SK-N-SH (cell line): ENCODE measurements at regions not wholly inside any gene's neighbourhood (a gene's known extent, or its start where the extent isn't known, plus 50 kb on each side); places are given as distances from the start of the nearest gene placed in this dataset.

Experiments
- CTCF ChIA-PET: fragments of 300-600, 350-600 bp; formaldehyde crosslinking; extraction: SDS; loops from one replicate; lab custom pipeline; 2021; lab: Yijun Ruan, JAX
- POLR2A ChIA-PET: fragments of 350-600 bp; sonication (Branson Sonifier 250); formaldehyde crosslinking; extraction: SDS; loops from one replicate; lab custom pipeline; 2020; ENCODE audit warnings: antibody characterized with exemption, inconsistent platforms; lab: Yijun Ruan, JAX
- DNase-seq: peaks from one replicate; pipeline ENCODE4 v3.0.0; 2012
- H2AFZ ChIP-seq: fragments of 200-600 bp; sonication (generic); 2 replicates; pipeline ENCODE4 v1.8.1; 2016; ENCODE audit warnings: antibody characterized with exemption, mild to moderate bottlenecking, low read depth
- H3F3A ChIP-seq: fragments of 200-600 bp; sonication (generic); replicated peaks from 2 replicates; pipeline ENCODE3; 2016; ENCODE audit warnings: antibody characterized with exemption, mild to moderate bottlenecking; ENCODE audit not compliant: insufficient read depth
- H3K27ac ChIP-seq, 2 experiments: fragments of 200-500 bp in 1 of 2; fragments of 200-600 bp in 1 of 2; sonication (Bioruptor generic) in 1 of 2; sonication (generic), shearing (Covaris generic) in 1 of 2; 2 replicates each; pipeline versions ENCODE4 v1.5.1 to v1.6.1; 2014 to 2016; ENCODE audit warnings: low read depth in 2 of 2, inconsistent platforms in 1 of 2, low read length in 1 of 2, mild to moderate bottlenecking in 1 of 2, mixed read lengths in 1 of 2
- H3K27me3 ChIP-seq: fragments of 200-600 bp; sonication (generic), shearing (Covaris generic); 2 replicates; pipeline ENCODE4 v1.6.1; 2016; ENCODE audit warnings: mixed run types; ENCODE audit not compliant: insufficient read depth
- H3K36me3 ChIP-seq, 2 experiments: fragments of 200-500 bp in 1 of 2; fragments of 200-600 bp in 1 of 2; sonication (Bioruptor generic) in 1 of 2; sonication (generic) in 1 of 2; replicated peaks in 1 of 2; 2 replicates each; pipeline versions ENCODE3 to v1.5.1; 2014 to 2016; ENCODE audit warnings: low read length in 1 of 2, mild to moderate bottlenecking in 1 of 2; ENCODE audit not compliant: insufficient read depth in 2 of 2, control insufficient read depth in 1 of 2
- H3K4me1 ChIP-seq, 2 experiments: fragments of 200-500 bp in 1 of 2; fragments of 200-600 bp in 1 of 2; sonication (Bioruptor generic) in 1 of 2; sonication (generic), shearing (Covaris generic) in 1 of 2; 2 replicates each; pipeline versions ENCODE4 v1.5.1 to v1.6.1; 2014 to 2016; ENCODE audit warnings: low read depth in 1 of 2, low read length in 1 of 2, mixed run types in 1 of 2; ENCODE audit not compliant: insufficient read depth in 2 of 2, control insufficient read depth in 1 of 2
- H3K4me2 ChIP-seq: fragments of 200-600 bp; sonication (generic), shearing (Covaris generic); 2 replicates; pipeline ENCODE4 v1.6.1; 2017; ENCODE audit warnings: mixed run types
- H3K4me3 ChIP-seq, 2 experiments: fragments of 200-500 bp in 1 of 2; fragments of 200-600 bp in 1 of 2; sonication (Bioruptor generic) in 1 of 2; sonication (generic), shearing (Covaris generic) in 1 of 2; 2 replicates each; pipeline versions ENCODE4 v1.5.1 to v1.8.1; 2014 to 2016; ENCODE audit warnings: low read depth in 2 of 2, inconsistent platforms in 1 of 2, low read length in 1 of 2, mild to moderate bottlenecking in 1 of 2, mixed read lengths in 1 of 2, moderate library complexity in 1 of 2
- H3K79me2 ChIP-seq: fragments of 200-600 bp; sonication (generic); 2 replicates; pipeline ENCODE4 v1.8.1; 2017; ENCODE audit warnings: mild to moderate bottlenecking; ENCODE audit not compliant: insufficient read depth
- H3K9ac ChIP-seq: fragments of 200-600 bp; sonication (generic); 2 replicates; pipeline ENCODE4 v1.6.1; 2017; ENCODE audit warnings: mixed run types
- H3K9me2 ChIP-seq: fragments of 200-600 bp; sonication (generic); 2 replicates; pipeline ENCODE4 v1.6.1; 2017; ENCODE audit warnings: mixed run types
- H3K9me3 ChIP-seq: fragments of 200-600 bp; sonication (generic); 2 replicates; pipeline ENCODE4 v1.6.1; 2017; ENCODE audit warnings: mixed run types, mild to moderate bottlenecking, moderate library complexity
- H4K20me1 ChIP-seq: fragments of 200-600 bp; sonication (generic); 2 replicates; pipeline ENCODE4 v1.6.1; 2017; ENCODE audit warnings: mild to moderate bottlenecking, mixed run types; ENCODE audit not compliant: insufficient read depth
- CHD2 ChIP-seq: fragments of 150-350 bp; IDR thresholded peaks from 2 replicates; pipeline ENCODE4 v1.6.1; 2018; ENCODE audit warnings: low read length; ENCODE audit not compliant: partially characterized antibody
- ELF1 ChIP-seq: IDR thresholded peaks from 2 replicates; pipeline ENCODE4 v1.4.0; 2012
- FOSL2 ChIP-seq: IDR thresholded peaks from 2 replicates; pipeline ENCODE4 v1.4.0; 2012; ENCODE audit warnings: low read depth, mild to moderate bottlenecking, moderate library complexity, borderline replicate concordance
- MEF2A ChIP-seq: IDR thresholded peaks from 2 replicates; pipeline ENCODE4 v1.4.0; 2012; ENCODE audit warnings: low read depth, borderline replicate concordance
- MXI1 ChIP-seq: IDR thresholded peaks from 2 replicates; pipeline ENCODE4 v1.6.1; 2012; ENCODE audit warnings: mild to moderate bottlenecking, low read depth, low read length, improper control_type of control experiment
- POLR2AphosphoS5 ChIP-seq: IDR thresholded peaks from 2 replicates; pipeline ENCODE4 v1.6.1; 2012; ENCODE audit warnings: low read depth, low read length
- SIN3A ChIP-seq: IDR thresholded peaks from 2 replicates; pipeline ENCODE4 v1.6.1; 2012; ENCODE audit warnings: low read depth, mild to moderate bottlenecking, low read length, moderate library complexity, borderline replicate concordance
- WGBS: methylation state at CpG from one replicate; pipeline ENCODE4 v1.1.6; 2017; ENCODE audit warnings: low lambda C conversion rate; 5-methylcytosine and 5-hydroxymethylcytosine counted together
- TF ChIP-seq, protein P1 (sequence below): IDR thresholded peaks from 2 replicates; pipeline ENCODE4 v1.4.0; 2012; ENCODE audit warnings: low read depth
- TF ChIP-seq, protein P2 (sequence below): IDR thresholded peaks from 2 replicates; pipeline ENCODE4 v1.4.0; 2012; ENCODE audit warnings: low read depth, borderline replicate concordance
- TF ChIP-seq, protein P3 (sequence below): fragments of 200-600 bp; sonication (generic); IDR thresholded peaks from 2 replicates; pipeline ENCODE4 v1.6.1; 2017; ENCODE audit warnings: antibody characterized with exemption, mild to moderate bottlenecking, moderate library complexity
- TF ChIP-seq, protein P4 (sequence below): IDR thresholded peaks from 2 replicates; pipeline ENCODE4; 2012

DNA sequence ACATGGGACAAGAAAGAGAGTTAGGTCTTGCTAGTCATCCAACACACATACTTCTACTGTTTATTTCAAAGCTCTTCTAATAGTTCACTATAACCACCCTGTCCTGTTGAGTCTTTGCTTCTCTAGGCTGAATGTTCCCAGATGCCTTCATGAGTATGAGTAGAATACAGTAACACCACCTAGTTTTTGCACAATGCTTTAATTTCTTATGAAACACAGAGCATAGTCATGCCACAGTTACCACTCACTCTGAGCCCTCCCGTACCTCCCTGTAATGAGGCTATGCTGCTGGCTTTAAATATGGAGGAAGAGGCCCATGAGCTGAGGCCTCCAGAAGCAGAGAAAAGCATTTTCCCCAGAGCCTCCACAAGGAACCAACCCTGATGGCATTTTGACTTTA, 75.0 kb upstream of the SLC1A3 start:
- no peaks in the 10 kb centered on the region for H3K9me2 ChIP-seq
- no peaks in the 10 kb centered on the region for H3K4me1 ChIP-seq
- H3K4me3 ChIP-seq = no peak overlapping the region
- no peak overlapping the region for H3K27ac ChIP-seq
- peaks cover 25% of the 10 kb centered on the region; the same call in 1 of the 2 replicates for H3K27me3 ChIP-seq
- ChIA-PET POLR2A (no interaction called here), CTCF (interaction anchor here (1.5 kb wide), 1 partner anchor 24 kb away, joined by 3 read pairs; no protein-coding TSS in a partner anchor)
- H3F3A ChIP-seq = no peaks in the 10 kb centered on the region
- H3K4me2 ChIP-seq = no peak overlapping the region
- DNase-seq = no peak
- H3K9ac ChIP-seq = no peak overlapping the region
- H3K79me2 ChIP-seq = no peaks in the 10 kb centered on the region
- H4K20me1 ChIP-seq = no peaks in the 10 kb centered on the region
- TF ChIP-seq CHD2 (no peak), SIN3A (no peak), ELF1 (no peak), MXI1 (no peak), FOSL2 (no peak)
- TF ChIP-seq, protein P1, sequence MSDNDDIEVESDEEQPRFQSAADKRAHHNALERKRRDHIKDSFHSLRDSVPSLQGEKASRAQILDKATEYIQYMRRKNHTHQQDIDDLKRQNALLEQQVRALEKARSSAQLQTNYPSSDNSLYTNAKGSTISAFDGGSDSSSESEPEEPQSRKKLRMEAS = no peak
- TF ChIP-seq, protein P2, sequence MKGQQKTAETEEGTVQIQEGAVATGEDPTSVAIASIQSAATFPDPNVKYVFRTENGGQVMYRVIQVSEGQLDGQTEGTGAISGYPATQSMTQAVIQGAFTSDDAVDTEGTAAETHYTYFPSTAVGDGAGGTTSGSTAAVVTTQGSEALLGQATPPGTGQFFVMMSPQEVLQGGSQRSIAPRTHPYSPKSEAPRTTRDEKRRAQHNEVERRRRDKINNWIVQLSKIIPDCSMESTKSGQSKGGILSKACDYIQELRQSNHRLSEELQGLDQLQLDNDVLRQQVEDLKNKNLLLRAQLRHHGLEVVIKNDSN = no peak
- TF ChIP-seq, protein P3, sequence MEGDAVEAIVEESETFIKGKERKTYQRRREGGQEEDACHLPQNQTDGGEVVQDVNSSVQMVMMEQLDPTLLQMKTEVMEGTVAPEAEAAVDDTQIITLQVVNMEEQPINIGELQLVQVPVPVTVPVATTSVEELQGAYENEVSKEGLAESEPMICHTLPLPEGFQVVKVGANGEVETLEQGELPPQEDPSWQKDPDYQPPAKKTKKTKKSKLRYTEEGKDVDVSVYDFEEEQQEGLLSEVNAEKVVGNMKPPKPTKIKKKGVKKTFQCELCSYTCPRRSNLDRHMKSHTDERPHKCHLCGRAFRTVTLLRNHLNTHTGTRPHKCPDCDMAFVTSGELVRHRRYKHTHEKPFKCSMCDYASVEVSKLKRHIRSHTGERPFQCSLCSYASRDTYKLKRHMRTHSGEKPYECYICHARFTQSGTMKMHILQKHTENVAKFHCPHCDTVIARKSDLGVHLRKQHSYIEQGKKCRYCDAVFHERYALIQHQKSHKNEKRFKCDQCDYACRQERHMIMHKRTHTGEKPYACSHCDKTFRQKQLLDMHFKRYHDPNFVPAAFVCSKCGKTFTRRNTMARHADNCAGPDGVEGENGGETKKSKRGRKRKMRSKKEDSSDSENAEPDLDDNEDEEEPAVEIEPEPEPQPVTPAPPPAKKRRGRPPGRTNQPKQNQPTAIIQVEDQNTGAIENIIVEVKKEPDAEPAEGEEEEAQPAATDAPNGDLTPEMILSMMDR = no peak
- no peaks in the 10 kb centered on the region for H3K9me3 ChIP-seq
- WGBS = 5% methylated on average over 1 of the region's 1 CpG
- H3K36me3 ChIP-seq = no peaks in the 10 kb centered on the region
- H2AFZ ChIP-seq = no peak overlapping the region

DNA sequence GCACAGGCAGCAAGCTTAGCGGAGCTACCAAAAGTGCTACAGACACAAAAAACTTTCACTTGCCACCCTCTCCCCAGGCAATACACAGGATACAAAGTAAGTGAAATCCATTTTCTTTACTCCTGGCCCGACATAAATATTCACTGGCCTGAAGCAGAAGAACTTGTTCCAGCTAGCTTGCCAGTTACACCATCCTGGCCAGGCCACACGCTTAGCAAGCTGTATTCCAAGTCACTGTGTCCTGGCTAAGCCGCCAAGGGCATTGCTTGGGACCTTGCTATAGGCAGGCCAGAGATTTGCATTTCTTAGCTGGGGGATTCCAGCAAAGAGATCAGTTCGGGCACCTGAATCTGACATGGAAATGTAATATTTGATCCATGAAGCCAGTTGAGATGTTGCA, 71.0 kb upstream of the SLC1A3 start:
- no peaks in the 10 kb centered on the region for H3K36me3 ChIP-seq
- H3K9ac ChIP-seq = no peak overlapping the region
- no peaks in the 10 kb centered on the region for H3K79me2 ChIP-seq
- H3K27me3 ChIP-seq = peaks cover 25% of the 10 kb centered on the region; the same call in 1 of the 2 replicates
- H3K4me2 ChIP-seq = no peak overlapping the region
- no peak overlapping the region for H2AFZ ChIP-seq
- H3F3A ChIP-seq = no peaks in the 10 kb centered on the region
- H3K27ac ChIP-seq = no peak overlapping the region
- H4K20me1 ChIP-seq = no peaks in the 10 kb centered on the region
- no peak for DNase-seq
- H3K9me3 ChIP-seq = no peaks in the 10 kb centered on the region
- no peaks in the 10 kb centered on the region for H3K4me1 ChIP-seq
- ChIA-PET POLR2A (no interaction called here), CTCF (interaction anchor here (0.9 kb wide), 1 partner anchor 14 kb away, joined by 3 read pairs; no protein-coding TSS in a partner anchor)
- no peaks in the 10 kb centered on the region for H3K9me2 ChIP-seq
- TF ChIP-seq MXI1 = no peak
- TF ChIP-seq, protein P4, sequence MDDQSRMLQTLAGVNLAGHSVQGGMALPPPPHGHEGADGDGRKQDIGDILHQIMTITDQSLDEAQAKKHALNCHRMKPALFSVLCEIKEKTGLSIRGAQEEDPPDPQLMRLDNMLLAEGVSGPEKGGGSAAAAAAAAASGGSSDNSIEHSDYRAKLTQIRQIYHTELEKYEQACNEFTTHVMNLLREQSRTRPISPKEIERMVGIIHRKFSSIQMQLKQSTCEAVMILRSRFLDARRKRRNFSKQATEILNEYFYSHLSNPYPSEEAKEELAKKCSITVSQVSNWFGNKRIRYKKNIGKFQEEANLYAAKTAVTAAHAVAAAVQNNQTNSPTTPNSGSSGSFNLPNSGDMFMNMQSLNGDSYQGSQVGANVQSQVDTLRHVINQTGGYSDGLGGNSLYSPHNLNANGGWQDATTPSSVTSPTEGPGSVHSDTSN = no peak
- TF ChIP-seq MEF2A = no peak
- TF ChIP-seq, protein P3 = no peak
- TF ChIP-seq POLR2AphosphoS5 = no peak
- no peak for TF ChIP-seq CHD2
- 13% methylated on average over 4 of the region's 5 CpGs for WGBS
- no peak overlapping the region for H3K4me3 ChIP-seq
